Inferior parietal cortex (tissue), 1 donor: ENCODE measurements at regions not wholly inside any gene's neighbourhood (a gene's known extent, or its start where the extent isn't known, plus 50 kb on each side); places are given as distances from the start of the nearest gene placed in this dataset.
"Not testable (repeated sequence)": the region's sequence is repeated elsewhere in the genome, so short reads cannot be mapped to it uniquely, and the experiment has no call there.

Experiments
- DNase-seq: peaks from one replicate; pipeline ENCODE4 v3.0.0-alpha.2; 2016; ENCODE audit errors: extremely low spot score

DNA sequence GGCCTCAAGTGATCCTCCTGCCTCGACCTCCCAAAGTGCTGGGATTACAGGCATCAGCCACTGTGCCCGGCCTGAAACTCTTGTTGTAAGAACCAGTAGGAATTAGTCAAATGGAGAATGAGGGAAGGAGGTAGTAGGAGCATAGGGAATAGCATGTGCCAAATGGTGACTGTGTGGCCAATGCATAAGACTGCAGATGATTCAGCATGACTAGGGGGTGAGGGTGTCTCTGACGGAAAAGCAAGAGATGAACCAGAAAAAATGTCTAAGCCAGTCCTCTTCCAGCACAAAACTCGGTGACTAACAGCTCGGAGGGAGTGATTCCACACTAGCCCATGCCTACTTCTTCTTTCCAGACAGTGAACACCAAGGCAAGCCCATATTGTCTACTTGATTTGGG lies 58.2 kb upstream of the DUSP21 start:
- DNase-seq, result no peak

DNA sequence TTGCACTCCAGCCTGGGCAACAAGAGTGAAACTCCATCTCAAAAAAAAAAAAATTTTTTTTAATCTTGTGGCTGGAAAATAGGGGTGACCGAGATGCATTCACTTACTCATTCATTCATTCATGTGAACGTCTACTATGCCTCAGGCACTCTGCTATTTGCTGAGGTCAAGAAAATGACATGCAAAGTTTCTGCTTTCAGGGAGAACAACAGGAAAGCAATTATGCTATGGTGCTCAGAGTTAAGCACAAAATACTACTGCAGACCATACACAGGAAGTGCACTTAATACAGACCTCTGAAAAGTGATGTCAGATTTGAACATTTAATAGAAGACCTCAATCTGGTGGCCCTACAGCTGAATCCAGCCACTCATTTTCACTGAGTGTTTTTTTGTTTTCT lies 59.6 kb upstream of the DUSP21 start:
- no peak for DNase-seq

DNA sequence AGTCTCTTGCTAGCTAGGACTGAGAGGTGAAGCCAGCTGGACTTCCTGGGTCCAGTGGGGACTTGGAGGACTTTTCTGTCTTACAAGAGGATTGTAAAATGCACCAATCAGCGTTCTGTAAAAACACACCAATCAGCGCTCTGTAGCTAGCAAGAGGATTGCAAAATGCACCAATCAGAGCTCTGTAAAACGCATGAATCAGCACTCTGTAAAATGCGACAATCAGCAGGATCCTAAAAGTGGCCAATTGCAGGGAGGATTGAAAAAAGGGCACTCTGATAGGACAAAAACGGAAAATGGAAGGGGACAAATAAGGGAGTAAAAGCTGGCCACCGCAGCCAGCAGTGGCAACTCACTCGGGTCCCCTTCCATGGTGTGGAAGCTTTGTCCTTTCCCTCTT lies 65.6 kb upstream of the DUSP21 start:
- DNase-seq, result no peak

DNA sequence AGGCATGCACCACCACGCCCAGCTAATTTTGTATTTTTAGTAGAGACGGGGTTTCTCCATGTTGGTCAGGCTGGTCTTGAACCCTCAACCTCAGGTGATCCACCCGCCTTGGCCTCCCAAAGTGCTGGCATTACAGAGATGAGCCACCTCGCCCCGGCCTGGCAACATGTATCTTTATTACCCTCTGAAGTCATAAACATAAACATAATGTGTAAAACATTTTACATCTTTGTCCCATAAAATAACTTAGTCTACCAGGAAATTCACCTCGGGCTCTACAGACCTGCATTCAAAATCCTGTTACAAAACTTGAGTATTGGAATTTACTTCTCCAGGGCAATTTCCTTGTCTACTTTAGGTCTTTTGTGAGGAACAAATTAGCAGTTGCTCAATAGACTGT lies 68.1 kb upstream of the DUSP21 start:
- no peak for DNase-seq

DNA sequence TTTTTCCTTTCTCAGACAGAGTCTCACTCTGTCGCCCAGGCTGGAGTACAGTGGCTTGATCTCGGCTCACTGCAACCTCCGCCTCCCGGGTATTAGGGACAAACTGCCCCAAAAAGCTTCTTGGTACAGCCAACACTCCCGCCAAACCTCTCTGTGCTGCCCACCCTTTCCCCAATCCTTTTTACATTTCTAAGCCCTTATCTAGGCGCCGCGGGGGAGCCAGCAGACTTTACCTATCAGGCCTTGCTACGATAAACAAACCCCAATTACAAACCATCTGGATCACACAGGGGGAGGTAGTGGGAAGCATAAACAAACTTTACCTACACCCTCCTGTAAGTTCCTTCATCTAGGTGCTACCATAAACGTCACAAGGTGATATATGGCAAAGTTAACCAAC lies 69.8 kb upstream of the DUSP21 start:
- DNase-seq, result not testable (repeated sequence)

DNA sequence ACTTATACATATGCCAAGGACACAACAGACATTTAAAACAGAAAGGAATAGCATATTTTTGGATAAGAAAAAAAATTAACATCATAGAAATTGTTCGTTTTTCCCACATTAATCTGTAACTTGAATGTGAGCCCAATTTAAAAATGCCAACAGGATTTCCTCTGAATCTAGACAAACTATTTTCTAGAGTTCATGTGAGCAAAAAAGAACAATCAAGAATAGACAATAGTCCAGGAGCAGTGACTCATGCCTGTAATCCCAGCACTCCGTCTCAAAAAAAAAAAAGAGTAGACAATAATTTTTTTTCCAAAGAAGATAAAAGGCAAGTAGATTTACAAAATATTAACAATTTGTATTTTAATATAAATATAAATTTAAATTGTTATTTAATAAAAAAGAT lies 73.7 kb upstream of the DUSP21 start:
- no peak for DNase-seq

DNA sequence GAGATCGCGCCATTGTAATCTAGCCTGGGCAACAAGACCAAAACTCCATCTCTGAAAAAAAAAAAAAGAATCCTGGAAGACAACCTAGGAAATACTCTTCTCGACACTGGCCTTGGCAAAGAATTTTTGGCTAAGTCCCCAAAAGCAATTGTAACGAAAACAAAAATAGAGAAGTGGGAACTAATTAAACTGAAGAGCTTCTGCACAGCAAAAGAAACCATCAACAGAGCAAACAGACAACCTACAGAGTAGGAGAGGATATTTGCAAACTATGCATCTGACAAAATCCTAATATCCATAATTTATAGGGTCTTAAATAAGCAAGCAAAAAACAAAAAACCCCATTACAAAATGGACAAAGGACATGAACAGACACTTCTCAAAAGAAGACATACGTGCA lies 76.5 kb upstream of the DUSP21 start:
- DNase-seq, result no peak

DNA sequence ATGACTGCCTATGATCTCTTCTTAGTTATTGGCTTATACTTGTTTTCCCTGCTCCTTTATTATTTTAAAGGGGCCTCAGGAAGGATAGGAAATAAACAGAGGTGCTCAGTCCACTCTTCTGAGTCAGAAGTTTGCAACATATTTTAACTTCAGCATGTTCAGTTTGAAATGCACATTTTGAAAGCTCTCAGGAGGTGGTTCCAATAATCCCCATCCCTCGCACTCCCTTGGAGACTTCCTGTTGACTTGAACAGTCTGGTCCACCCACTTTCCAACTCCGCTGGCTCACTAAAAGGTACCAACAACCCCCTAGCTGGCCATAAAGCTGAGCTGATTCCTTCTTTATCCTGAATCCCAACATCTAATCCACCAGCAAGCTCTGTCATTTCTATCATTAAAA lies 78.3 kb upstream of the DUSP21 start:
- DNase-seq, result no peak

DNA sequence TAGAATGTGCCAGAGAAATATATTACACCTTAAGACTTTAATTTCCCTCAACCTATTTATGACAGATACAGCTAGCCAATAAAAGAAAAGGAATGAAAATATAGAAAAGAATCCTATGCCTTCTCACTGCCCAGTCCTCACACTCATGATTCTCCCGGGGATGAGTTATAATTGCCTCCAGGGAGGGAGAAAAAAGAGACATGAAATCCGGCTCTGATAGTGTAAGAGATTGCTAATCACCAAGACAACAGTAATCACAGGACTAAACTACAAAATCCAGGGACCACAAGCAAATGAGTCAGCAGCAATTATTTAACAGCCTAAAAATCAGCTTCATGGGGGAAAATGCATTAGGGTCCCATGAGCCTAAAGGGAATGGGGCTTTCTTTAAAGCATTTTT lies 95.9 kb upstream of the DUSP21 start:
- DNase-seq, result no peak

DNA sequence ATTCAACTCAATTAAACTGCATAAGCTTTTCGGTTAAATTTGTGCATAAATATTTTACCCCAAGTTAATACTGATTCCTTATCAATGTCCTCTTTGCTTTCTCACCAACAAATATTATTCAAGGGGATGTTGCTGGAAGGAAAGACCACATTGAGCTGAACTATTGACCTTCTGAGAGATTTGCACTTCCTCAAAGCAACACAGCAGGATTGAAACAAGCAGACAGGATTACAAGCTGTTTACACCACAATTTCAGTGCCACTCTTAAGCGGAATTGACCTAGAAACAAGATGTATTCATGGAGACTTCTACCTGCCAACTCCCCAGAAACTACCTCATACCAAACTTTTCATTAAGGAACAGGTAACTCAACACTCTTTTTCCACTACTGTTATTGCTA lies 96.5 kb upstream of the DUSP21 start:
- no peak for DNase-seq

DNA sequence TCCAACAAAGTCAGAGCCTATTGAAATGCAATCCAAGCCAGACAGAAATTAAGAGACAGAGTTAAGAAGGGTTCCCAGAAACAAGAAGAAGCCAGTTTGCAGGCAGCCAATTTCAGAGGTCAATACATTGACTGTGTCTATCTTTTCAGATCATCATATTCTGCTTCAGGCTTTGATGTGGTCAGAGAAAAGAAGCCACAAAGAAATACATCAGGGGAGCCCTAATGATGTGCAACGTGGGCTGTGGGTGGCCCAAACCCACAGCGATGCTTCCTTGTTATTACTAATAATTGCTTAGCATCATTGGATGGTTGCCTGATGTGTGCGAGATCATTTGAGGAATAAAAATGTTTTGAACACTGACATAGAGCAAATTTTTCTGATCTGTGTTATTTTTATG lies 99.0 kb upstream of the DUSP21 start:
- no peak for DNase-seq

DNA sequence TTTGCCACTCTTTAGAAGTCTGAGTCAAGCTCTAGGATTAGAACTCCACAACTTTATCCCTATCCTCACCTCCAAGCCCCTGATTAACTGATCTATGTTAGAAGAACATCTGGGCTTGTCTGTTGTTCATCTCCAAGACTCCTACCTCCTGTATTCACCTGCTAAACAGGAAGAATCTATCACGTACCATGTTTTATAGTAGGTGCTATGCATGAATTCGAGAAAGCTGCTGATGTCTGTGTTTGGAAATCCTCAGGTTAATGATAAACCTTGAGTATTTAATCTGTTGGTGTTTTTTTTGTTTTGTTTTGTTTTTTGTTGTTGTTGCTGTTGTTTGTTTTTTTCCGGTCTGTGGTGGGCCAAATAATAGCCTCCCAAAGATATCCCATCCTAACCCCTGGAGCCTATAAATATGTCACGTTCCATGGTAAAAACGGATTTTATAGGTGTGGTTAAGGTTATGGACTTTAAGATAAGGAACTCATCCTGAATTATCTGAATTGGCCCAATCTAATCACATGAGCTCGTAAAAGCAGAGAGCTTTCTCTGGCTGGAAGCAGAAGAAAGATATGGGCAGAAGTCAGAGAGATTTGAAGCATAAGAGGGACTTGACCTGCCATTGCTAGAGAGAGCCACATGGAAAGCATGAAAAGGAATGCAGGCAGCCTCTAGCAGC lies 101.2 kb upstream of the DUSP21 start:
- no peak for DNase-seq

DNA sequence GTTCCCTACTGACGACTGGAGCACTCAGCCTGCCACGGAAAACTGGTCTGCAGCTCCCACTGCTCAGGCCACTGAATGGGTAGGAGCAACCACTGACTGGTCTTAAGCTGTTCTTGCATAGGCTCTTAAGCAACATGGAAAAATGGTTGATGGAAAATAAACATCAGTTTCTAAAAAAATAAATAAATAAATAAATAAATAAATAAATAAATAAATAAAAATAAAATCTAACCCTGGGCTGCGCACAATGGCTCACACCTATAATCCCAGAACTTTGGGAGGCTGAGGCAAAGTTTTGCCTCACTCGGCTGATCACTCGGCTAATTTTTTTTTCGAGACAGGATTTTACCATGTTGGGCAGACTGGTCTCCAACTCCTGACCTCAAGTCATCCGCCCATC lies 102.0 kb upstream of the DUSP21 start:
- DNase-seq, result not testable (repeated sequence)

DNA sequence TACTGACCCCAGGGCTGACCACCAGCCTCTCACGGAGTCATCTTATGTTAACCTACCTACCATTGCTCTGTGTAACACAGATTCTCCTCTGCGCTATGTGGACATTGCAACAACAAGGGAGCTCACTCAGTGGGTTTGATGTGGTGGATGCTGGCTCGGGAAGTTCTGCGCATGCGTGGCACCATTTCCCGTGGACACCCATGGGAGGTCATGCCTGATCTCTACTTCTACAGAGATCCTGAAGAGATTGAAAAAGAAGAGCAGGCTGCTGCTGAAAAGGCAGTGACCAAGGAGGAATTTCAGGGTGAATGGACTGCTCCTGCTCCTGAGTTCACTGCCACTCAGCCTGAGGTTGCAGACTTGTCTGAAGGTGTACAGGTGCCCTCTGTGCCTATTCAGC lies 102.4 kb upstream of the DUSP21 start:
- not testable (repeated sequence) for DNase-seq

DNA sequence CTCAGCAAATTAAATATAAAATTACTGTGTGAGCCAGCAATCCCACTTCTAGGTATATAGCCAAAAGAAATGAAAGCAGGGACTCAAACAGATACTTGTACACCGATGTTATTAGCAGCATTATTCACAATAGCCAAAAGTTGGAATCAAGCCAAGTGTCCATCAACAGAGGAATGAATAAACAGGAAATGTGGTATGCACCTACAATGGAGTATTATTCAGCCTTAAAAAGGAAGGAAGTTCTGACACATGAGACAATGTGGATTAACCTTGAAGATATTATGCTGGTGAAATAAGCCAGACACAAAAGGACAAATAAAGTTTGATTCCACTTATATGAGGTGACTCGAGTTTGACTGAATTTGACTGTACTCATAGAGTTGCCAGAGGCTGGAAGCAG lies 108.3 kb upstream of the DUSP21 start:
- no peak for DNase-seq

DNA sequence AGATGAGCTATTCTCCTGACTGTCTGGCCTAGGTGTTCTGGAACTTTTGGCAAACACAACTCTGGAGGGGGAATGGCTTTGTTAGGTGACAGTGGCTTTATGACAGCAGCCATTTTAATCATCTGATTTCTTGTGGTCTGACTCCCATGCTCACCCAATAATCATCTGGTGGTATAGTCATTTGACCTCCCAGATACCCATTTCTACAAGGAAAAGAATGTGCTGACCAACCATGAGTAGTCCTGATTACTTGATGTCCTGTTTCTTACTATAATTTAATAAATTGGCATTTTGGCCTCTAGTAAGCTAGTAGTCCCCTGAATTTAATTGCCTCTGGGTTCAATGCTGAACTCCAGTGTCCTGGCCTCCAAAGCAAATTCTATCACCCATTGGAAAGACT lies 109.9 kb upstream of the DUSP21 start:
- no peak for DNase-seq

DNA sequence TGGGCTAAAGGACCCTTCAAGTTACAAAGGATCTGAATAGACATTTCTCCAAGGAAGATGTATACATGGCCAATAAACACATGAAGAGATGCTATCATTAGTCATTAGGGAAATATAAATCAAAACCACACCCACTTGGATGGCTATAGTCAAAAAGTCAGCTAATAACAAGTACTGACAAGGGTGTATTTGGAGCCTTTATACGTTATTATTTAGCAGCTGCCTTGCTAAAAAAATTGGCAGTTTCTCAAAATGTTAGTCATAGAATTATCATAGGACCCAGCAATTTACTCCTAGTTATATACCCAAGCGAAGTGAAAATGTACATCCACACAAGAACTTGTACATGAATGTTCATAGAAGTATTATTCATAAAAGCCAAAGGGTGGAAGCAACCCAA lies 112.7 kb upstream of the DUSP21 start:
- DNase-seq, result no peak

DNA sequence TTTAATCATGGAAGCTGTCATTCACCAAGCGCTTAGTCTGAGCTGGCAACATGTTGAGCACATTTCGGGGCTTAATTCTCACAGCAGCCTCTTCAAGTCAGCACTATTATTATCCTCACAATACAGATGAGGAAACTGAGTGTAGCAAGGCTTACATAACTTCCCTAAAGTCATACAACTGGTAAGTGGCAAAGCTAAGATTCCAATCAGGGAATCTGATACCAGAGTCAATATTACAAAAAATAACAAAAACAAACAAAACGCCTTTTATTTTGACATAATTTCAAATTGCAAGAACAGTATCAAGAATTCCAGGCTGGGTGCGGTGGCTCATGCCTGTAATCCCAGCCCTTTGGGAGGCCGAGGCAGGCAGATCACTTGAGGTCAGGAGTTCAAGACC lies 120.4 kb upstream of the DUSP21 start:
- DNase-seq, result no peak

DNA sequence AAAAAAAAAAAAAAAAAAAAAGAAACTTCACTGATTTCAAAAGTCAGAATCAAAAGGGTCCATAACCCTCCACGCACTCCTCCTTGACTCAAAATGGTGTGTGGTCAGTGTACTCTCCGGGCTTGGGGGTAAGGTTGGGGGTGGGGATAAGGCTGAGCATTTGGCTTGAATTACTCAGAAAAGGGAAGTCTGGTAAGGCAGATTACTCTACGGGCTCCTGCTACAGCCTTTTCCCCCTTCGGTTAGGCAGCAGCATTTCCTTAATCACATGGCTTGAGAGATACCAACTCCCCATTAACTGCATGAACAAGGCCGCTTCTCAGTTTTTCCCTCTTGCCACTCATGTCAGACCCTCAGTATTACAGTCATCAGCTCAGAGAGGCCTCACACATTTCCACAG lies 135.4 kb upstream of the DUSP21 start:
- DNase-seq, result peak; percentile 1

DNA sequence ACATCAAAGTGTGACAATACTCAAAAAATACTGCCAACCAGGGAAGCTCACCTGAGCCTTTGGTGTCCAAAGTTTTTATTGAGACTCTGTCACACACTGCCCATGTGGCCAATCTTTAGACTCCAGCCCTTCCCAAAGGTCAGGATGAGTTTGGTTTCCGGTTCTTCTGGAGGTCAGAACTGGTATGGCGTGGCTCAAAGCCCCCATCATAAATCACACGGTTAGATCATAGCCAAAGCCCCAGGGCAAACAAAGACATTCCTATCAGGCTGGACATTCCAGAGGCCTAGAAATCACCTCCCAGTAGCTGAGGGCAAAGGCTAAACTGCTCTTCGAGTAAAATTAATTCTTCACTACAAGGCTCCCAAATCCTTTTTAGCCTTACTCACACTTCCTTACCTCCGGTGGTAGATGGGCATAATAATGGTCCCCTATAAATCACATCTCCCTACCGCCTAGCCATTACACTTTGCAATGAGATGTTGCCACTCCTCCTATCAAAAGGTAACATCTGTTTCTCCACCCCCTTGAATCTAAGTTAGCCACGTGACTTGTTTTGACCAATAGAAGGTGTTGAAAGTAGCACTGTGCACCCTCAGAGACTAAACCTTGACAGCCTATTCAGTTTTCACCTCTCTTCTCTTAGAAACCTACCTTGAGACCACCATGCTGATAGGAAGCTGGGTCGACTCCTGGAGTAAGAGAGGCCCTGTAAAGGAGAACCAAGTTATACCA lies 137.8 kb upstream of the DUSP21 start:
- DNase-seq, result no peak

DNA sequence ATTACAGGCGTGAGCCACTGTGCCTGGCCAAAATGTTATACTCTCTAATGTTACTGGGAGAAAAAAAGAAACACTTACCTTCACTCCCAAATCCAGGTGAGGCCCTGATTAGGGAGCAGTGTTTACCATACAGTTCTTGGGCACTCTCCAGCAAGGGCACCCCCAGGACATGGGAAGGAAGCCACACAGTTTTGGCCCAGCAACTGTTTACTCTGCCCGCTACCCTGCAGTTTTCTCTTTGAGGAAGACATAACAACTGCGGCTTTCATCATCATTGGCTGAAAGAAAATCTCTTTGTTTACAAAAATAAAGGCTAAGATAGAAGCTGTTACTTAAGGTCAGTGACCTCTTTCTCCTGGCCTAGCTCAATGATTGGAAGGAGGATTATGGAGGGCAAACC lies 145.5 kb upstream of the DUSP21 start:
- DNase-seq, result no peak

DNA sequence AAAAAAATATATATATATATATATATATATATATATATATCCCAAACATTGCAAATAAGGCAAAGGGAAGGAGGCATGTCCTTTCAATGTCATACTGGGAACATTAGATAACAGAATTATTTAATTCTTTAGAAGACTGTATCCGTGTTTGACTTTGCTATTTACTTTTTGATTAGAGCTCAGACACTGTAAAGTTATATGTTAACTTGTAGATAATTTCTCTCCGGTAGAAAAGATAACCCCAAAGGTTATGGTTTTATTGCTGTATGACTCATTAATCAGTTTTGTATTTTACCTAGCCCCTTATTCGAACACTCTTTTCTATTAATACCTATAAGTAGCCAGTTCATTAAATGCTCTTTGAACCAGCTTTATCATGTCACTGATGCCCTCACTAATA lies 150.6 kb upstream of the DUSP21 start:
- DNase-seq, result no peak

DNA sequence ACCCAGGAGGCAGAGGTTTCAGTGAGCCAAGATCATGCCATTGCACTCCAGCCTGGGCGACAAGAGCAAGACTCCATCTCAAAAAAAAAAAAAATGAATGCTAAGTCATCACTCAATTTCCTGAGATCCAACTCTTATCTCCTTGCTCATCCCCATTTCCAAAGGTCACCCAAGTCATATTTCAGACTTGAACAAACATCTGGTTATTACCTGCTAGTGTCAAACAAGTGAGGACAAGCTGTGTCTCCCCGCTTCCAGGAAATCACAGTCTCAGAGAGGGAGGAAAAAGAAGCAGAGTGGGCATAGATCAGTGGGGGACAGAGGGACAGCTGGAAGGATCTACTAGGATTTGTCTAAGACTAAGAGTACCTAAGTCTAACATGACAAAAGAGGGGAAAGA lies 147.5 kb upstream of the FUNDC1 start:
- DNase-seq, result no peak
